ENCODE measurements at regions not wholly inside any gene's neighbourhood (a gene's known extent, or its start where the extent isn't known, plus 50 kb on each side); places are given as distances from the start of the nearest gene placed in this dataset.

- TF ChIP-seq CTCF (IDR thresholded peaks at IDR 0.05): no peak
- TF ChIP-seq POLR2A (IDR thresholded peaks at IDR 0.05): no peak
- no peak for TF ChIP-seq POLR2AphosphoS5 (IDR thresholded peaks at IDR 0.05)
- no peak for TF ChIP-seq EP300 (IDR thresholded peaks at IDR 0.05)
These were observed 416.6 kb upstream of the TBL1XR1 start for GRCh38 chr3:177613901-177614300.
